GM20000 (cell line): ENCODE measurements at regions not wholly inside any gene's neighbourhood (a gene's known extent, or its start where the extent isn't known, plus 50 kb on each side); places are given as distances from the start of the nearest gene placed in this dataset.
"Not testable (repeated sequence)": the region's sequence is repeated elsewhere in the genome, so short reads cannot be mapped to it uniquely, and the experiment has no call there.

Source experiments
- DNase-seq: peaks from one replicate; pipeline ENCODE4 v3.0.0; 2012; ENCODE audit warnings: low spot score
- CTCF ChIP-seq: IDR thresholded peaks from 2 replicates; pipeline ENCODE4 v1.5.1; 2012; ENCODE audit warnings: mild to moderate bottlenecking, control low read depth; ENCODE audit errors: extremely low read depth, missing control alignments

- no peak for DNase-seq
- TF ChIP-seq CTCF = no peak
These were observed 63.9 kb upstream of the OSTN start for GRCh38 chr3:191135175-191135574.

GRCh38 chr3:191133359-191133758 lies 65.7 kb upstream of the OSTN start:
- TF ChIP-seq CTCF = no peak
- no peak for DNase-seq

- TF ChIP-seq CTCF = no peak
- DNase-seq = no peak
These were observed 67.7 kb upstream of the OSTN start for GRCh38 chr3:191131305-191131704.

- not testable (repeated sequence) for DNase-seq
These were observed 74.2 kb upstream of the OSTN start for GRCh38 chr3:191124891-191125290.

GRCh38 chr3:191123946-191124345 lies 75.1 kb upstream of the OSTN start:
- no peak for DNase-seq
- no peak for TF ChIP-seq CTCF

GRCh38 chr3:191123231-191123630 lies 75.8 kb upstream of the OSTN start:
- TF ChIP-seq CTCF = no peak
- DNase-seq = no peak

- no peak for DNase-seq
- TF ChIP-seq CTCF = no peak
These were observed 78.4 kb upstream of the OSTN start for GRCh38 chr3:191120447-191121298.

- TF ChIP-seq CTCF = no peak
These were observed 79.4 kb upstream of the OSTN start for GRCh38 chr3:191119415-191120295.

More at GRCh38 chr3:191119415-191120295, 79.4 kb upstream of the OSTN start:
- no peak for DNase-seq
